ENCODE measurements at regions not wholly inside any gene's neighbourhood (a gene's known extent, or its start where the extent isn't known, plus 50 kb on each side); places are given as distances from the start of the nearest gene placed in this dataset.

DNA sequence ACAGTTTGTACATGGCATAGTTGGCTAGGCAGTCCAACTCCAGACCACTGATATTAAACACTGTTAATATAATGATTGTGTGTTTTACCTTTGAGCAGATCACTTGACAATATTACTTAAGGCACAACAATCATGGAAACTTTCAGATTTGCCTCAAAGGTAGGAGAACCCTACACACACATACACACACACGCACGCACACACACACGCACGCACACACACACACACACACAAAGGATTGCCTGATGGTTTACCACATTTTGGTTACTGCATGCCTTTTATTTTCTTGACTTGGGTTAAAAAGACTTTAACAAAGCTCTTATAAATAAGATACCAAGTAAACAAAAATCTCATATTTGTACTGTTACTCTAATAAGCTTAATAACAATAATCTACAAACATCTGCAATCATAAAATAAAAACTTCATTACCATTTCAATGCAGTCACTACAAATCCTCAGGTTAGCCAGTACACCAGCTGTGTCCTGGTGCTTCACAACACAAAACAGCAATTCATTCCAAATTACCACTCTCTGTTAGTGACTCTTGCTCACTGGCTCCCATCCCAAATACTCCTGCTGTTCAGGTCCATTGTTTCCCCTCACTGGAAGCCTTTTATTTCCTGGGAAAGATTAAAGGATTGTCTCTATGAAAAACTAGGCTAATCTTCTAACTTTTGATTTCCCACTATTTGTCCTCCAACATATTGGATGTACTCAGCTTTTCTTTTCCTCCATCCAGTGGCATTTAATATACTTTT, 175.2 kb upstream of the ATP2B1 start:
- TF ChIP-seq, protein P1, sequence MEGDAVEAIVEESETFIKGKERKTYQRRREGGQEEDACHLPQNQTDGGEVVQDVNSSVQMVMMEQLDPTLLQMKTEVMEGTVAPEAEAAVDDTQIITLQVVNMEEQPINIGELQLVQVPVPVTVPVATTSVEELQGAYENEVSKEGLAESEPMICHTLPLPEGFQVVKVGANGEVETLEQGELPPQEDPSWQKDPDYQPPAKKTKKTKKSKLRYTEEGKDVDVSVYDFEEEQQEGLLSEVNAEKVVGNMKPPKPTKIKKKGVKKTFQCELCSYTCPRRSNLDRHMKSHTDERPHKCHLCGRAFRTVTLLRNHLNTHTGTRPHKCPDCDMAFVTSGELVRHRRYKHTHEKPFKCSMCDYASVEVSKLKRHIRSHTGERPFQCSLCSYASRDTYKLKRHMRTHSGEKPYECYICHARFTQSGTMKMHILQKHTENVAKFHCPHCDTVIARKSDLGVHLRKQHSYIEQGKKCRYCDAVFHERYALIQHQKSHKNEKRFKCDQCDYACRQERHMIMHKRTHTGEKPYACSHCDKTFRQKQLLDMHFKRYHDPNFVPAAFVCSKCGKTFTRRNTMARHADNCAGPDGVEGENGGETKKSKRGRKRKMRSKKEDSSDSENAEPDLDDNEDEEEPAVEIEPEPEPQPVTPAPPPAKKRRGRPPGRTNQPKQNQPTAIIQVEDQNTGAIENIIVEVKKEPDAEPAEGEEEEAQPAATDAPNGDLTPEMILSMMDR (IDR thresholded peaks at IDR 0.05; ENCODE audit: insufficient read depth, low read length, poor library complexity, severe bottlenecking), result no peak
- no peak for TF ChIP-seq EZH2phosphoT487 (conservative IDR thresholded peaks at IDR 0.05; ENCODE audit: low read length)
